Adrenal gland (tissue), 9 donors: ENCODE measurements at regions not wholly inside any gene's neighbourhood (a gene's known extent, or its start where the extent isn't known, plus 50 kb on each side); places are given as distances from the start of the nearest gene placed in this dataset.

Source experiments
- DNase-seq, 7 donors: peaks; one replicate each; pipeline ENCODE4 v3.0.0-alpha.2; 2019 to 2020
- H3K27ac ChIP-seq, 5 donors: fragments of 200-600 bp; sonication (generic) in 4 of 5; 1 replicate in 3 of 5; 2 replicates in 2 of 5; pipeline versions ENCODE4 v1.5.1 to v1.8.0; 2016 to 2020; ENCODE audit warnings: mild to moderate bottlenecking in 1 of 5
- H3K27me3 ChIP-seq: fragments of 200-600 bp; 2 replicates; pipeline ENCODE4 v1.8.0; 2021
- H3K36me3 ChIP-seq, 2 donors: fragments of 200-600 bp; replicated peaks in 1 of 2; 1 replicate in 1 of 2; 2 replicates in 1 of 2; pipeline versions ENCODE4 v1.5.1 to v1.8.0; 2018 to 2022
- H3K4me1 ChIP-seq, 2 donors: fragments of 200-600 bp; replicated peaks in 1 of 2; 1 replicate in 1 of 2; 2 replicates in 1 of 2; pipeline versions ENCODE4 v1.5.1 to v1.8.0; 2018 to 2021
- H3K4me3 ChIP-seq, 4 donors: fragments of 200-600 bp; sonication (generic) in 3 of 4; one replicate each; pipeline ENCODE4 v1.5.1; 2016 to 2018
- H3K9me3 ChIP-seq, 3 donors: fragments of 200-600 bp; sonication (generic) in 1 of 3; replicated peaks in 1 of 3; 1 replicate in 2 of 3; 2 replicates in 1 of 3; pipeline versions ENCODE4 v1.5.1 to v1.8.0; 2016 to 2021
- POLR2A ChIP-seq, 2 donors: fragments of 450-650 bp; IDR thresholded peaks; one replicate each; pipeline ENCODE4 v1.6.1; 2017; ENCODE audit warnings: antibody characterized with exemption in 2 of 2, mild to moderate bottlenecking in 2 of 2, moderate library complexity in 1 of 2
- WGBS, 4 donors: extraction: QIAGEN DNeasy Blood & Tissue Kit in 2 of 4; methylation state at CpG; one replicate each; pipeline versions ENCODE4 v1.1.5 to v1.1.7; 2013 to 2017; 5-methylcytosine and 5-hydroxymethylcytosine counted together
- intact Hi-C, 2 donors: fragments of 100-400 bp; cut with DNase I; formaldehyde crosslinking; loops; one replicate each; pipeline versions ENCODE4 v1.14.1 to v1.15.0; 2022 to 2023
- small RNA-seq, 2 donors: library from RNA; depleted of rRNA; stranded (forward); fragments of <200 nt; gene quantifications; one replicate each; pipeline ENCODE3, GENCODE V24; 2016
- TF ChIP-seq, protein P1 (sequence below), 6 experiments: fragments of 450-650 bp in 4 of 6; fragments of 200-600 bp in 2 of 6; sonication (generic) in 1 of 6; IDR thresholded peaks; 1 replicate in 5 of 6; 2 replicates in 1 of 6; pipeline versions ENCODE4 v1.5.1 to v1.8.0; 2016 to 2021; ENCODE audit warnings: antibody characterized with exemption in 6 of 6, mild to moderate bottlenecking in 2 of 6, moderate library complexity in 1 of 6
- donor health status: healthy with polysubstance abuse.
- donor health status: Bipolar disorder and iron deficiency.
- donor health status: DM: yes; HTN: yes; CAD: no.
- donor health status: DM: no; HTN: no; CAD: no.
- donor health status: DM: no; HTN: no; CAD: no.

GRCh38 chr4:79466621-79467020 is 58.6 kb upstream of the GK2 start:
- Histone ChIP-seq H3K4me3 (no peak overlapping the region), H3K27ac (no peak overlapping the region), H3K27me3 (no peaks in the 10 kb centered on the region), H3K9me3 (no peaks in the 10 kb centered on the region), H3K4me1 (no peaks in the 10 kb centered on the region), H3K36me3 (no peaks in the 10 kb centered on the region)
- no peak for TF ChIP-seq POLR2A (IDR thresholded peaks at IDR 0.05)
- TF ChIP-seq, protein P1, sequence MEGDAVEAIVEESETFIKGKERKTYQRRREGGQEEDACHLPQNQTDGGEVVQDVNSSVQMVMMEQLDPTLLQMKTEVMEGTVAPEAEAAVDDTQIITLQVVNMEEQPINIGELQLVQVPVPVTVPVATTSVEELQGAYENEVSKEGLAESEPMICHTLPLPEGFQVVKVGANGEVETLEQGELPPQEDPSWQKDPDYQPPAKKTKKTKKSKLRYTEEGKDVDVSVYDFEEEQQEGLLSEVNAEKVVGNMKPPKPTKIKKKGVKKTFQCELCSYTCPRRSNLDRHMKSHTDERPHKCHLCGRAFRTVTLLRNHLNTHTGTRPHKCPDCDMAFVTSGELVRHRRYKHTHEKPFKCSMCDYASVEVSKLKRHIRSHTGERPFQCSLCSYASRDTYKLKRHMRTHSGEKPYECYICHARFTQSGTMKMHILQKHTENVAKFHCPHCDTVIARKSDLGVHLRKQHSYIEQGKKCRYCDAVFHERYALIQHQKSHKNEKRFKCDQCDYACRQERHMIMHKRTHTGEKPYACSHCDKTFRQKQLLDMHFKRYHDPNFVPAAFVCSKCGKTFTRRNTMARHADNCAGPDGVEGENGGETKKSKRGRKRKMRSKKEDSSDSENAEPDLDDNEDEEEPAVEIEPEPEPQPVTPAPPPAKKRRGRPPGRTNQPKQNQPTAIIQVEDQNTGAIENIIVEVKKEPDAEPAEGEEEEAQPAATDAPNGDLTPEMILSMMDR (IDR thresholded peaks at IDR 0.05), result no peak
- intact Hi-C loops, result no loop called here
- no peak for DNase-seq
- 24 to 65% (median 43%) methylated on average over 1 of the region's 1 CpG for WGBS, 4 donors

Small RNA genes in the stretch of these regions (small RNA-seq; reads per million reads assigned to genes)
- gene RF00072, result 0 reads per million in 2 donors
